H9 (cell line): ENCODE measurements at regions not wholly inside any gene's neighbourhood (a gene's known extent, or its start where the extent isn't known, plus 50 kb on each side); places are given as distances from the start of the nearest gene placed in this dataset.
A peak's percentile ranks its signal among the peaks of the same experiment; 100 is the strongest.

ENCODE experiments used
- DNase-seq: peaks from one replicate; pipeline ENCODE4 v3.0.0-alpha.2; 2017
- H2AFZ ChIP-seq: one replicate; pipeline ENCODE4 v1.6.1; 2013; ENCODE audit warnings: mild to moderate bottlenecking, low read length, control low read depth, moderate library complexity
- H2AK5ac ChIP-seq: 2 replicates; pipeline ENCODE4 v1.6.1; 2013; ENCODE audit warnings: low read length, control low read depth, mixed read lengths; ENCODE audit not compliant: insufficient read length
- H2BK120ac ChIP-seq: one replicate; pipeline ENCODE4 v1.6.1; 2013; ENCODE audit warnings: low read depth, mild to moderate bottlenecking, low read length, control low read depth, inconsistent platforms; ENCODE audit not compliant: poor library complexity, severe bottlenecking
- H2BK12ac ChIP-seq: 2 replicates; pipeline ENCODE4 v1.6.1; 2013; ENCODE audit warnings: low read length, control low read depth, mixed read lengths, low read depth; ENCODE audit not compliant: insufficient read length
- H2BK15ac ChIP-seq: 2 replicates; pipeline ENCODE4 v1.6.1; 2013; ENCODE audit warnings: low read depth, low read length, control low read depth
- H2BK20ac ChIP-seq: one replicate; pipeline ENCODE4 v1.6.1; 2013; ENCODE audit warnings: low read depth, mild to moderate bottlenecking, low read length, control low read depth, inconsistent platforms; ENCODE audit not compliant: poor library complexity, severe bottlenecking
- H2BK5ac ChIP-seq: 2 replicates; pipeline ENCODE4 v1.6.1; 2013; ENCODE audit warnings: low read length, control low read depth, mixed read lengths; ENCODE audit not compliant: insufficient read length
- H3K14ac ChIP-seq: 2 replicates; pipeline ENCODE4 v1.6.1; 2013; ENCODE audit warnings: low read length, control low read depth; ENCODE audit not compliant: insufficient read depth
- H3K18ac ChIP-seq: 2 replicates; pipeline ENCODE4 v1.6.1; 2013; ENCODE audit warnings: low read depth, mild to moderate bottlenecking, mixed read lengths, low read length, control low read depth; ENCODE audit not compliant: insufficient read length
- H3K23ac ChIP-seq: 2 replicates; pipeline ENCODE4 v1.6.1; 2013; ENCODE audit warnings: low read length, control low read depth, mixed read lengths, low read depth; ENCODE audit not compliant: insufficient read length
- H3K23me2 ChIP-seq: 2 replicates; pipeline ENCODE4 v1.6.1; 2013; ENCODE audit warnings: low read depth, mild to moderate bottlenecking, mixed read lengths, low read length, control low read depth; ENCODE audit not compliant: insufficient read length, poor library complexity, severe bottlenecking
- H3K27ac ChIP-seq: 2 replicates; pipeline ENCODE4 v1.5.1; 2013; ENCODE audit warnings: low read length, control low read depth, mixed read lengths, low read depth; ENCODE audit not compliant: insufficient read length
- H3K27me3 ChIP-seq: 2 replicates; pipeline ENCODE4 v1.6.1; 2013; ENCODE audit warnings: low read length, control low read depth, inconsistent platforms; ENCODE audit not compliant: insufficient read depth
- H3K4ac ChIP-seq: 2 replicates; pipeline ENCODE4 v1.6.1; 2013; ENCODE audit warnings: low read depth, mild to moderate bottlenecking, control low read depth, inconsistent platforms, low read length, moderate library complexity
- H3K4me1 ChIP-seq: 2 replicates; pipeline ENCODE4 v1.6.1; 2013; ENCODE audit warnings: low read length, control low read depth, inconsistent platforms; ENCODE audit not compliant: insufficient read depth
- H3K4me2 ChIP-seq: 2 replicates; pipeline ENCODE4 v1.6.1; 2013; ENCODE audit warnings: low read length, control low read depth, mixed read lengths; ENCODE audit not compliant: insufficient read length, insufficient read depth
- H3K56ac ChIP-seq: 2 replicates; pipeline ENCODE4 v1.6.1; 2013; ENCODE audit warnings: low read depth, mild to moderate bottlenecking, mixed read lengths, low read length, control low read depth; ENCODE audit not compliant: insufficient read length
- H3K79me1 ChIP-seq: 2 replicates; pipeline ENCODE4 v1.6.1; 2013; ENCODE audit warnings: low read depth, mild to moderate bottlenecking, moderate library complexity, low read length, control low read depth, inconsistent platforms; ENCODE audit not compliant: insufficient read depth, poor library complexity, severe bottlenecking
- H3K79me2 ChIP-seq: 2 replicates; pipeline ENCODE4 v1.6.1; 2013; ENCODE audit warnings: low read length, control low read depth, inconsistent platforms; ENCODE audit not compliant: insufficient read depth
- H3K9ac ChIP-seq: 2 replicates; pipeline ENCODE4 v1.6.1; 2013; ENCODE audit warnings: low read length, control low read depth, mixed read lengths; ENCODE audit not compliant: insufficient read length; ENCODE audit errors: extremely low read depth
- H3K9me3 ChIP-seq: one replicate; pipeline ENCODE4 v1.6.1; 2013; ENCODE audit warnings: low read depth, low read length, inconsistent platforms; ENCODE audit not compliant: control insufficient read depth
- H3T11ph ChIP-seq: one replicate; pipeline ENCODE4 v1.6.1; 2013; ENCODE audit warnings: mild to moderate bottlenecking, low read length, control low read depth, inconsistent platforms
- H4K20me1 ChIP-seq: one replicate; pipeline ENCODE4 v1.6.1; 2013; ENCODE audit not compliant: control insufficient read depth, insufficient read length, insufficient read depth
- H4K5ac ChIP-seq: 2 replicates; pipeline ENCODE4 v1.6.1; 2013; ENCODE audit warnings: low read depth, mild to moderate bottlenecking, mixed read lengths, low read length, control low read depth; ENCODE audit not compliant: insufficient read length
- H4K8ac ChIP-seq: replicated peaks from 2 replicates; pipeline ENCODE4 v1.6.1; 2013; ENCODE audit warnings: low read length, control low read depth, mixed read lengths, low read depth; ENCODE audit not compliant: insufficient read length
- H4K91ac ChIP-seq: 2 replicates; pipeline ENCODE4 v1.6.1; 2013; ENCODE audit warnings: low read depth, mild to moderate bottlenecking, moderate library complexity, mixed read lengths, low read length, control low read depth; ENCODE audit not compliant: insufficient read length
- H3K27ac Mint-ChIP-seq, 3 experiments: 2 replicates in 2 of 3; 3 replicates in 1 of 3; pipeline ENCODE4 v1.8.0; 2020 to 2021; ENCODE audit warnings: mixed read lengths in 3 of 3, mild to moderate bottlenecking in 1 of 3, moderate library complexity in 1 of 3
- H3K27me3 Mint-ChIP-seq: 2 replicates; pipeline ENCODE4 v1.8.0; 2021; ENCODE audit warnings: low read depth, mild to moderate bottlenecking, moderate library complexity, mixed read lengths
- H3K36me3 Mint-ChIP-seq, 3 experiments: 2 replicates in 2 of 3; 3 replicates in 1 of 3; pipeline ENCODE4 v1.8.0; 2020 to 2021; ENCODE audit warnings: low read depth in 3 of 3, mixed read lengths in 3 of 3; ENCODE audit not compliant: insufficient read depth in 1 of 3
- H3K4me1 Mint-ChIP-seq, 2 experiments: 2 replicates each; pipeline ENCODE4 v1.8.0; 2020; ENCODE audit warnings: mixed read lengths in 2 of 2
- H3K4me3 Mint-ChIP-seq, 2 experiments: 2 replicates in 1 of 2; 3 replicates in 1 of 2; pipeline ENCODE4 v1.8.0; 2020 to 2021; ENCODE audit warnings: mild to moderate bottlenecking in 2 of 2, mixed read lengths in 2 of 2, moderate library complexity in 1 of 2
- H3K9me3 Mint-ChIP-seq, 2 experiments: 2 replicates in 1 of 2; 3 replicates in 1 of 2; pipeline ENCODE4 v1.8.0; 2020; ENCODE audit warnings: mild to moderate bottlenecking in 2 of 2, mixed read lengths in 2 of 2, moderate library complexity in 1 of 2
- CTCF ChIP-seq: fragments of 200-600 bp; sonication (generic); conservative IDR thresholded peaks from 3 replicates; pipeline ENCODE4 v1.8.0; 2021; ENCODE audit warnings: antibody characterized with exemption, mild to moderate bottlenecking
- WGBS: extraction: QIAGEN DNeasy Blood & Tissue Kit; methylation state at CpG from one replicate; pipeline ENCODE4 v1.1.7; 2013; ENCODE audit warnings: missing lambda C conversion rate, low lambda C conversion rate, mixed read lengths; ENCODE audit not compliant: insufficient read length; ENCODE audit errors: extremely low coverage; 5-methylcytosine and 5-hydroxymethylcytosine counted together

- peak overlapping the region in 1 of 3 experiments; percentile 18; a peak in 2 of 7 replicates for H3K27ac Mint-ChIP-seq
- H3K23me2 ChIP-seq: no peaks in the 10 kb centered on the region
- H2BK120ac ChIP-seq: no peak overlapping the region
- H3K4me1 ChIP-seq: peaks cover 14% of the 10 kb centered on the region; the same call in 1 of the 2 replicates
- H3K9me3 ChIP-seq: no peaks in the 10 kb centered on the region
- H3K27me3 Mint-ChIP-seq: no peaks in the 10 kb centered on the region
- no peak overlapping the region for H2AK5ac ChIP-seq
- no peak overlapping the region for H2BK20ac ChIP-seq
- H4K5ac ChIP-seq: no peak overlapping the region
- no peak overlapping the region for H3K9ac ChIP-seq
- TF ChIP-seq CTCF: no peak
- no peak overlapping the region for H3K4ac ChIP-seq
- no peak overlapping the region for H2BK15ac ChIP-seq
- H2AFZ ChIP-seq: no peak overlapping the region
- H3K36me3 Mint-ChIP-seq: no peaks in the 10 kb centered on the region; a peak in 1 of 7 replicates
- H3K4me3 Mint-ChIP-seq: no peak overlapping the region
- H3K18ac ChIP-seq: no peak overlapping the region
- H4K8ac ChIP-seq: no peak overlapping the region
- H3K56ac ChIP-seq: no peak overlapping the region
- H3K4me2 ChIP-seq: no peak overlapping the region
- H3K27ac ChIP-seq: no peak overlapping the region
- no peak overlapping the region for H3K23ac ChIP-seq
- H3K9me3 Mint-ChIP-seq: no peaks in the 10 kb centered on the region
- no peaks in the 10 kb centered on the region for H3K27me3 ChIP-seq
- no peak overlapping the region for H4K91ac ChIP-seq
- H3K14ac ChIP-seq: no peak overlapping the region
- no peaks in the 10 kb centered on the region for H3K79me1 ChIP-seq
- no peak overlapping the region for H2BK12ac ChIP-seq
- peaks cover 25 to 28% of the 10 kb centered on the region in 2 experiments for H3K4me1 Mint-ChIP-seq
- no peaks in the 10 kb centered on the region for H3K79me2 ChIP-seq
- DNase-seq: no peak
- H3T11ph ChIP-seq: no peak overlapping the region
- no peaks in the 10 kb centered on the region for H4K20me1 ChIP-seq
- no CpG with 5 or more reads among the region's 7 CpGs for WGBS
- H2BK5ac ChIP-seq: no peak overlapping the region
Measured at GRCh38 chr10:31751051-31751737, 177.4 kb downstream of the ARHGAP12 start.
